Activated T-cell treated with anti-CD3 and anti-CD28 coated beads for 48 hours (primary cell): ENCODE measurements at regions not wholly inside any gene's neighbourhood (a gene's known extent, or its start where the extent isn't known, plus 50 kb on each side); places are given as distances from the start of the nearest gene placed in this dataset.
"Not testable (repeated sequence)": the region's sequence is repeated elsewhere in the genome, so short reads cannot be mapped to it uniquely, and the experiment has no call there.

ENCODE experiments used
- DNase-seq: peaks from one replicate; pipeline ENCODE4 v3.0.0-alpha.2; 2020; ENCODE audit warnings: low read depth

DNA sequence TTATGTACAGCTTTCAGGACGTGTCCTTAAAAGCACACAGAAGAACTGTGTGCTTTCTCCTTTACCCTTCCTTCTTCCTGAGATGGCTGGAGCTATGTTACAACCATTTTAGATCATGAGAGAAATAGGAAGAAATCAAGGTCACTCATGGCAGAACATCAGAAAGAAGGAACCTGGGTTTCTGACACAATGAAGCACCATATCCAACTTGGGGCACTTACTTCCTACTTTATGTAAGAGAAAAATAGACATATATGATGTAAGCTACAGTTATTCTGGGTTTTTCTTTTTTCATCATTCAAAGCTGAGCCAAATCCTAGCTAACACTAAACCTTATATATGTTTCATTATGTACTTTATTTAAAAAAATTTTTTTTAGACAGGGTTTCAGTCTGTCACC lies 79.5 kb downstream of the FAM161A start:
- no peak for DNase-seq

- no peak for DNase-seq
These were observed 81.7 kb downstream of the FAM161A start for GRCh38 chr2:61771904-61772845.

- DNase-seq: no peak
These were observed 83.1 kb downstream of the FAM161A start for GRCh38 chr2:61770746-61771145.

DNA sequence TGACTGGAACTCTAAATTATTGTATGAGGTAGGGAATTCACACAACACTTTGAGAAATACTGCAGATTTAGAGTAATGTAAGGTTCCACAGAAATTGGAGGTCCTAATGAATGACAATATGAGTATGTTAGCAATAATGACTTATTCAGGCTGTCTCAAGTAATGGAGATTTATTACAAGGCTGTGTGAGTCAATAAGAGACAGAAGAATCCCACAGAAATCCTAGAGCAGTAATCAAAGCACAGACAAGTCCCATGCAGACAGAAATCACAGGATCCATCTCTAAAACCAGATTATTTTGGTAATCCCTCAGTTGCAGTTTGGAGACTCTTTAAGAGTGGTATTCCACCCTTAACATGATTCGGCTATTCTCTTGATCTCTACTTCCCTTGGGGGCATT lies 83.6 kb downstream of the FAM161A start:
- no peak for DNase-seq

DNA sequence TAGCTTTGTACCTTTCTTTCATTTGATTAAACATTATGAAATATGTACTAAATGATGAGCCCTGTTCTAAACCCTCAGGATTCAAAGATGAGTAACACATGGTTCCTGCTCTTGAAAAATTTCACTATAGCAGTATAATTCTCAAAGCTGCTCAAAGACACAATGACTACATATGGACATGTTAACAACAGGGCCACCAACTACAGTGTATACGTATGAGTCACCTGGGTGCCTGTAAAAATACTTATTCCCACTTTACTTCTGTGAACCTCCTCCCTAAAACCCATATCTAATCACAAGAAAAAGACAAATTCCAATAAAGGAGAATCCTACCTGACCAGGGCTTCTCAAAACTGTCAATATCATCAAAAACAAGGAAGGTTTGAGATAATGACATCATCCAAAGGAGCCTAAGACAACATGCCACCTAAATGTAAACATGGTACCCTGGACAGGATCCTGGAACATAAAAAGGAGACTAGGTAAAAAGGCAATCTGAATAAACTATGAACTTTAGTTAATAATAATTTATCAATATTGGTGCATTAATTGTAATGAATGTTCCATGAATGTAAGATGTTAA lies 84.7 kb downstream of the FAM161A start:
- no peak for DNase-seq

- DNase-seq: peak; percentile 97
These were observed 89.6 kb downstream of the FAM161A start for GRCh38 chr2:61764035-61764800.

- DNase-seq: peak; percentile 39
These were observed 90.2 kb downstream of the FAM161A start for GRCh38 chr2:61763605-61764034.

GRCh38 chr2:61762292-61762691 lies 91.6 kb downstream of the FAM161A start:
- DNase-seq: no peak

DNA sequence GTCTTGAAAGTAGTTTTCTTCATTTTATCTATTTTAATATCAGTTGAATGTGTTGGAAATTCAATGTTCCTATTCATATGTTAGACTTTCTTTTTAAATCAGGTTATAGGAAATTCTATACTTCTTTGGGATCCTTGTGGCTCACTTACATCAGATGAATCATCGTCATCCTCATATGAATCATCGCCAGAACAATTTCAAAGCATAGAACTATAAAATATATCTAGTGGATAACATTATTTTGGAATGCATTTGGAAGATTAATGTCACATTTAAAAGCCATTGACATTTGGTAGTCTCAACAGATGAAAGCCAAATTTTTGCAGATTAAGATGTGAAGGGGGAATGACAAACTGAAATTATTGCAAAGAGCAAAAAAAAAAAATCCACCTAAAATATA lies 94.1 kb downstream of the FAM161A start:
- no peak for DNase-seq

- DNase-seq: no peak
These were observed 94.9 kb downstream of the FAM161A start for GRCh38 chr2:61759005-61759404.

- DNase-seq: no peak
These were observed 95.7 kb downstream of the FAM161A start for GRCh38 chr2:61758159-61758558.

GRCh38 chr2:61753512-61753911 lies 100.3 kb downstream of the FAM161A start:
- no peak for DNase-seq

GRCh38 chr2:61750624-61751023 lies 103.2 kb downstream of the FAM161A start:
- DNase-seq: no peak

GRCh38 chr2:61742955-61743354 lies 110.9 kb downstream of the FAM161A start:
- no peak for DNase-seq

- no peak for DNase-seq
These were observed 116.0 kb downstream of the FAM161A start for GRCh38 chr2:61737841-61738240.

DNA sequence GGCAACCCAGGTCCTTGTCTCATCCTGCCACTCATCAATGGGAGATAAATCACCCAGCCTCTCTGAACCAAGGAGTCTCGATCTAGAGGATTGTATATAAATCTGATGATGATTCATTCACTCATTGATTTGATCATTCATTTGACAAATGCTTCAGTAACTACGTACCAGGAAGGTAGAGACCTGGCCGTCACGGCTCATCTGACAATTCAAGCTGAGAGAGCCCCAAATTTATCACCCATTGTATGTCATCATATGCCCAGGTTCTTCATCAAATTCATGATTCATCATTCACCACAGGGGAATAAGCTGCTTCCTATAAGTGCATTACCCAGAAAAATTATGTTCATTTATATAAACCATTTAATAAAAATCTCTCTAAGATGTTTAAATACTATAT lies 116.9 kb downstream of the FAM161A start:
- DNase-seq: no peak

GRCh38 chr2:61733563-61733962 lies 120.3 kb downstream of the FAM161A start:
- no peak for DNase-seq

DNA sequence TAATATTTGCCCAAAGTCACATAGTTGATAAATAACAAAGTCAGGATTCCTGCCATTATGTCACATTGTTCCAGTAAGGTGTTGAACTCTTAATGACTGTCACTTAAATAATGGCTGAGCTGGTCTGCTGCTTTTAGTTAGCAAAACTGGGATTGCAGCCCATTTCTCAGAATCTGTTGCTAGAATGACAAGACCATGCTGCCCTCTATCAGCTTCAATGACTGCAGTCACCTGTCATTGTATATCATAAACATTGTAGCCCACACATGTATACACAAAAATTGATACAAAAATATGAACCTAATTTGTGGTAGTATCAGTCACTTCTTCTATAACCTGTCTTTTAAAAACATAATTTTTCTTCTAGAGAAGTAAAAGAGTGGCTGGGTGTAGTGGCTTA lies 121.1 kb downstream of the FAM161A start:
- DNase-seq: no peak

- DNase-seq: no peak
These were observed 126.1 kb downstream of the FAM161A start for GRCh38 chr2:61727746-61728145.

GRCh38 chr2:61726456-61727209 lies 127.2 kb downstream of the FAM161A start:
- DNase-seq: no peak

DNA sequence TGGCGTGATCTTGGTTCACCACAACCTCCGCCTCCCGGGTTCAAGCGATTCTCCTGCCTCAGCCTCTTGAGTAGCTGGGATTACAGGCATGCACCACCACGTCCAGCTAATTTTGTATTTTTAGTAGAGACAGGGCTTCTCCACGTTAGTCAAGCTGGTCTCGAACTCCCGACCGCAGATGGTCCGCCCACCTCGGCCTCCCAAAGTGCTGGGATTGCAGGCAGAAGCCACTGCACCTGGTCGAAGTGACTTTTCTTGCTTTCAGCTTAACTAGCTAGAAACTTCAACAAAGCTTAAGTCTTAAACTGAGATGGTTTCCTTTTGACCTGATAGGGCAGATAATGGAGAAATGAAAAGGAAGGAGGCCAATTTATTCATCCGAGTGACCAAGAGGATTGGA lies 130.5 kb downstream of the FAM161A start:
- DNase-seq: not testable (repeated sequence)

GRCh38 chr2:61722800-61723199 lies 131.1 kb downstream of the FAM161A start:
- no peak for DNase-seq
